Kidney (tissue), 13 donors: ENCODE measurements at regions not wholly inside any gene's neighbourhood (a gene's known extent, or its start where the extent isn't known, plus 50 kb on each side); places are given as distances from the start of the nearest gene placed in this dataset.
"Not testable (repeated sequence)": the region's sequence is repeated elsewhere in the genome, so short reads cannot be mapped to it uniquely, and the experiment has no call there.

Experiments used
- DNase-seq, 5 donors: peaks; one replicate each; pipeline ENCODE4 v3.0.0-alpha.2; 2013 to 2020
- FAIRE-seq: peaks from 2 replicates; lab custom pipeline; 2012; peaks lifted over from hg19 to GRCh38; lab: Jason Lieb, UNC
- H3K27ac ChIP-seq, 2 donors: one replicate each; pipeline ENCODE4 v1.7.0; 2013; ENCODE audit warnings: low read depth in 2 of 2, low read length in 2 of 2, inconsistent platforms in 1 of 2
- H3K27me3 ChIP-seq: one replicate; pipeline ENCODE4 v1.7.1; 2013; ENCODE audit warnings: low read length, inconsistent platforms; ENCODE audit not compliant: control insufficient read depth, insufficient read depth
- H3K36me3 ChIP-seq, 3 donors: one replicate each; pipeline versions ENCODE4 v1.7.0 to v1.7.1; 2013; ENCODE audit warnings: low read length in 3 of 3, control low read depth in 1 of 3, inconsistent platforms in 1 of 3; ENCODE audit not compliant: insufficient read depth in 3 of 3, control insufficient read depth in 2 of 3
- H3K4me1 ChIP-seq, 3 donors: one replicate each; pipeline versions ENCODE4 v1.7.0 to v1.7.1; 2013; ENCODE audit warnings: low read length in 3 of 3, inconsistent platforms in 1 of 3, low read depth in 1 of 3; ENCODE audit not compliant: control insufficient read depth in 2 of 3, insufficient read depth in 2 of 3
- H3K4me3 ChIP-seq, 3 donors: one replicate each; pipeline versions ENCODE4 v1.7.0 to v1.8.1; 2013; ENCODE audit warnings: low read length in 3 of 3, control low read depth in 1 of 3, inconsistent platforms in 1 of 3
- H3K9ac ChIP-seq, 3 donors: one replicate each; pipeline versions ENCODE4 v1.7.0 to v1.7.1; 2013; ENCODE audit warnings: low read length in 3 of 3, control low read depth in 1 of 3, inconsistent platforms in 1 of 3
- H3K9me3 ChIP-seq, 3 donors: one replicate each; pipeline versions ENCODE4 v1.7.0 to v1.7.1; 2013; ENCODE audit warnings: low read length in 3 of 3, control low read depth in 1 of 3, inconsistent platforms in 1 of 3; ENCODE audit not compliant: control insufficient read depth in 2 of 3, insufficient read depth in 1 of 3
- CTCF ChIP-seq: IDR thresholded peaks from 3 replicates; pipeline ENCODE4 v1.5.1; 2012; ENCODE audit warnings: mild to moderate bottlenecking, moderate library complexity, borderline replicate concordance; ENCODE audit not compliant: insufficient read depth; ENCODE audit errors: extremely low read depth
- intact Hi-C: fragments of 100-400 bp; cut with DNase I; formaldehyde crosslinking; loops from one replicate; pipeline ENCODE4 v1.11.1; 2022
- donor health status: control.
- donor health status: control.
- donor health status: control.
- donor health status: control.
- donor health status: control.
- donor health status: DM: yes; HTN: yes; CAD: no.
- donor health status: Normal renal cell carcinoma (clear cell type).

DNA sequence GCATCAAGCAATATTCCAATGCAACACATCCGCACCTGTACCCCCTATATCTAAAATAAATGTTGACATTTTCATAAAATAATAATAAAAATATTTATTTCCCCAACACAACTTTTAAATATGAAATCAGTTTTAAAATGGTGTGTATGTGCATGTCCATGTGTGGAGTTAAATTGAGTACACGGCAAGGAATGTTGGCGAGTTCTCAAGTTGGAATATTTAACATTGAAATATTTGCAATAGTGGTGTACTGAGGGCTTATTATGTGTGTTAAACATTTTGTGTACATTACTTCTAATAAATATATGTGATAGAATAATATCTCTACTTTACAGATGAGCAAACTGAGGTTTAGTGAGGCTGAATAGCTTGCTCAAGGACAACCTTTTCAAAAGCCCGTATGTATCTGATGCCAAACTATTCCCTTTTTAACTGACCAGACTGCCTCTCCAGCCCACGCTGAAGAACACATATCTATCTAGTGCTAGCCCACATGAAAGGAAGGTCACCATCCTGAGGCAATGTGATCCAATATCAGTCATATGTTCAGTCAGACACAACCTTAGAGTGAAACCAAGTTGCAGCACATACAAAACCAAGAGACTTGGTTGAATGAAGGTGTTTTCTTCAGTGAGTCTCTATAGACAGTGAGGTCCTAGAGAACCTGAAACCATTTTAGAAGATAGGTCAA, 192.2 kb upstream of the CDH11 start:
- DNase-seq (no peak), FAIRE-seq (no peak)
- intact Hi-C loops, result no loop called here

GRCh38 chr16:65312795-65313194, 190.9 kb upstream of the CDH11 start:
- no peak overlapping the region for H3K27ac ChIP-seq
- H3K4me1 ChIP-seq, result peaks cover 0 to 5% (median 0%) of the 10 kb centered on the region in 3 donors
- FAIRE-seq (no peak), DNase-seq (no peak)
- no peak overlapping the region for H3K9ac ChIP-seq
- intact Hi-C loops, result no loop called here
- H3K9me3 ChIP-seq, result no peaks in the 10 kb centered on the region
- no peaks in the 10 kb centered on the region for H3K36me3 ChIP-seq
- H3K4me3 ChIP-seq, result no peak overlapping the region
- H3K27me3 ChIP-seq, result no peaks in the 10 kb centered on the region
- TF ChIP-seq CTCF, result no peak

More for the DNA sequence above, 192.2 kb upstream of the CDH11 start:
- H3K27ac ChIP-seq, result no peak overlapping the region
- peaks cover 0 to 5% (median 0%) of the 10 kb centered on the region in 3 donors for H3K4me1 ChIP-seq
- no peaks in the 10 kb centered on the region for H3K36me3 ChIP-seq
- H3K4me3 ChIP-seq, result no peak overlapping the region
- no peak overlapping the region for H3K9ac ChIP-seq
- H3K9me3 ChIP-seq, result no peaks in the 10 kb centered on the region
- H3K27me3 ChIP-seq, result no peaks in the 10 kb centered on the region
- TF ChIP-seq CTCF, result no peak

DNA sequence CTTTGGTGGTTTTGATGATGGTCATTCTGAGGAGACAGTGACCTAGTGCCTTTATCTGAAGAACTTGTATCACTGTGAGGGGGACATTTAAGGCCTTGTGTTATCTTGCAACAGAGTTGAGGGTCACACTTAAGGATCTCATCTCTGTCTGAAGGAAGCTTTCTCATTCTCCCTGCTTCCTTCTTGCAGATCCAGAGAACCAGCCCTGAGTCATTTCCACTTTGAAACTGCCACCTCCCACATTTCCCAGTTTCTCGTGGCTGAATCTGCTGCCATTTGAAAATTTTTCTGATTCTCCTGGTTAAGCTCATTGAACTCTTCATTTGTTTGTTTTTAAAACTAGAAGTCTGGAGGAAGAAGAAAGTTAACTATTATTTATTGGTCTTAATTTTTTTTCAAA, 190.2 kb upstream of the CDH11 start:
- Histone ChIP-seq H3K27me3 (no peaks in the 10 kb centered on the region), H3K36me3 (no peaks in the 10 kb centered on the region), H3K27ac (no peak overlapping the region), H3K9ac (no peak overlapping the region), H3K4me3 (no peak overlapping the region), H3K4me1 (peaks cover 0 to 5% (median 0%) of the 10 kb centered on the region in 3 donors), H3K9me3 (no peaks in the 10 kb centered on the region)
- TF ChIP-seq CTCF, result no peak
- FAIRE-seq (no peak), DNase-seq (no peak)
- intact Hi-C loops, result no loop called here

DNA sequence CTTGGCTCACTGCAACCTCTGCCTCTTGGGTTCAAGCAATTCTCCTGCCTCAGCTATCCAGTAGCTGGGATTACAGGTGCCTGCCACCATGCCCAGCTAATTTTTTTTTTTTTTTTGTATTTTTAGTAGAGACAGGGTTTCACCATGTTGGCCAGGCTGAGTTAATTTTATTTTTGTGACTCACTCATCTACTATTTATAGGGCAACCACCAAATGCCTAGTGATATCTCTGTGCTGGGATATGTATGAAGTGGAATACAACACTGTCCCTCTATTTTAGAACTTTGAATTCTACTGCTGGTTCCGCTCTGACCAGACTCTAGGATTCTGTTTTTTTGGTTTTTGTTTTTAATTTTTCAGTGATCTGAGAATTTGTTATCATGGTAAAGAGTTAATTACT, 188.6 kb upstream of the CDH11 start:
- FAIRE-seq, H3K27ac ChIP-seq, H3K9me3 ChIP-seq, DNase-seq, H3K27me3 ChIP-seq, H3K9ac ChIP-seq, H3K36me3 ChIP-seq, H3K4me1 ChIP-seq, H3K4me3 ChIP-seq, intact Hi-C loops: not testable (repeated sequence)
